CD1c-positive myeloid dendritic cell (primary cell): ENCODE measurements at regions not wholly inside any gene's neighbourhood (a gene's known extent, or its start where the extent isn't known, plus 50 kb on each side); places are given as distances from the start of the nearest gene placed in this dataset.
"Not testable (repeated sequence)": the region's sequence is repeated elsewhere in the genome, so short reads cannot be mapped to it uniquely, and the experiment has no call there.

Experiments used
- DNase-seq: peaks from one replicate; pipeline ENCODE4 v3.0.0-alpha.2; 2016; ENCODE audit errors: extremely low spot score

GRCh38 chr9:90523958-90524357, 118.7 kb downstream of the DIRAS2 start:
- DNase-seq, result no peak

GRCh38 chr9:90526386-90526785, 116.2 kb downstream of the DIRAS2 start:
- no peak for DNase-seq

GRCh38 chr9:90536094-90536493, 106.5 kb downstream of the DIRAS2 start:
- not testable (repeated sequence) for DNase-seq

GRCh38 chr9:90538566-90538965, 104.1 kb downstream of the DIRAS2 start:
- DNase-seq, result no peak

DNA sequence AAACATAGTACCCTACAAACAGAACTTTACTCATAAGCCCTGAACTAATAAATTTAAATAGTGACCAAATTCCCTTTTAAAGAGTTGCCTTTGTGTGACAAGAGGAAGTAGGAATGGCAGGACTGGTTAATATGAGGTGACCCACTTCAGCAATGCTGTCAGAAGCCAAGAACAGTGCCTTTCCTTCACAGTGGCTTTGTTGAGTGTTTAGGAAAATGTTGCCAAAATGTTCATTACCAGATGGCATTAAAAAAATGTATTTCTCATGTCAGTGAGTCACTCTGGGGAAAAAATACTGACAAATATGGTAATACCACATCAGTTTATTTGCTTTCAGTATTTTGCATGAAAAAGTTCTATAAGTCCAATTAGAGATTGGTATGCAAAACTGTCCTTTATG, 103.3 kb downstream of the DIRAS2 start:
- DNase-seq, result no peak

- DNase-seq, result no peak
Observed at GRCh38 chr9:90540734-90541133, 101.9 kb downstream of the DIRAS2 start.

DNA sequence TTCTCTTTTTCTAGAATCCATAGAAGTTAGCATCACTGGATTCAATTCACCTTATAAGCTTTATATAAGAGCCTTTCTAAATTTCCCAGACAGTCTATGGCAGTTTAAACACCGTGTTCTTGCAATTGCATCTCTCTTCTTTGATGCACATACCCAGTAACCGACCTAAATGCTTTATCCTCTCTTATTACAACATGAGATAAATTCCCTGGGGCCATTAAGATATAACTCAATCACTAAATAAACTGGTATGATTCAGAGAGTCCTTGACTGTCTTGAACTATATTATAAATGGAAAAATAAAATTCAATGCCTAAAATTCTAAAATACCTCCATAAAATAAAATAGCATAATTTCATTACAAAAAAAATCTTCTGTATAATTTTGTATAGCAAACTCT, 98.1 kb downstream of the DIRAS2 start:
- DNase-seq, result no peak

DNA sequence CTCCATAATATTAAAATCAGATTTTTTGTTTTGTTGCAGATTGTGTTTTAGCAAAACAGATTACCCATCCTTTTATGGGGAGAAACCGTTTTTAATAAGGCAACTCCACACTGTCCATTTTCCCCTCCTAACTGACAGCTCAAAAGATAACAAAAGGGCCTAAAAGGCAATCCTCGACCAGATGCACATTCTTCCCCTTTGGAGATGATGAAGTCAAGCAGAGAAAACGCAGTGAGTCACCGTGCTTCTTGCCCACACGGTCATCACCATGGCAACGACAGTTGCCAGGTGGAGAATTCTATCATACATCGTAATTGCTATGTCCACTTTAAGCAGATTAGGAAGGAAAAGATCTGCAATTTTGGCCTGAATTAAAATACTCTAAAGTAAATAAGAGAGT, 96.4 kb downstream of the DIRAS2 start:
- DNase-seq, result no peak

GRCh38 chr9:90547896-90548295, 94.7 kb downstream of the DIRAS2 start:
- DNase-seq, result no peak

DNA sequence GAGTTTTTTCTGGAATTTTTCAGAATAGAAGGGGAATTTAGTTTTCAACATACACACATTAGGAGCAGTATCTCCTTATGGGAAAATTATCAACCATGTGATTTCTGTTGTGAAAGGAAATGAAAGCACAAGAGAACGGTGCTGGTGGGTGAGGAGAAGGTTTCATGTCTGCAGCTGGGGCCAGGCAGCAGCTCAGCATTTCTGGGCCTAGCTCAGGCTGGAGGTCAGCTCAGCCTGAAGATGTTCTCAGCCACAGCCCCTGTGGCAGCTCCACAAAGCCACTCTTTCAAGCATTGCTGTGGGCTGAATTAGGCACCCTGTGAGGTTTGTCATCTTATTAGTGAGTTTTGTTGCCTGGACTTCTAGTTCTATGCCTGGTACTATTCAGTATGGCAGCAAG, 90.3 kb downstream of the DIRAS2 start:
- no peak for DNase-seq

DNA sequence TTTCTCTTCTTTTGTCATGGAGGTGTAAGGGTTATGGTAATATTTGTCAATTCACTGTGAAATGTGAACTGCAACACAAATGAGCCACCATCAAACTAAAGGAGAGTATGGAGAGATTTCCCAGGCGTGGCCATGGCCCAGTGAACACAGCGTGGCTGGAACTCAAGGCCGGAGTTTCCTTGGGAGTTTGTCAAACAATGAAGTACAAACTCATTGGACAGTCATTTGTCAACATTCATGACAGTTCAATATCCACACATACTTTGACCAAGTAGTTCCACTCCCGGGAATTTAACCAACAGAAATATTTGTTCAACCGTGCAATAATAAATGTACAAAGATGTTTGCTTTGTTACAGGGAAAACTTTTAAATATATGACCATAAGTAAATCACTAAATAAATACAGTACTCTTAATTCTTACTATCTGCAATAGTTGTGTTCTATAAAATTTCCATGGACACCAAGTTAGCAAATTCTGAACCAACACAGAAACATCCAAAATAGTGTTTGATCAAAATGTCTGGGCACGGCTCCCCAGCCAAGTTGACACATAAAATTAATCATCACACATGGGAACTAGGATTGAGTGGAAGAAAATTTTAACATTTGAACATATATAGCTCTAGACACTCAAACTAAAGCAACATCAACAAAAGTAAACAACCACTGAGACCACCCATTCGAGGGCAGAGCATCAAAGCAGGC, 87.1 kb downstream of the DIRAS2 start:
- DNase-seq, result no peak

DNA sequence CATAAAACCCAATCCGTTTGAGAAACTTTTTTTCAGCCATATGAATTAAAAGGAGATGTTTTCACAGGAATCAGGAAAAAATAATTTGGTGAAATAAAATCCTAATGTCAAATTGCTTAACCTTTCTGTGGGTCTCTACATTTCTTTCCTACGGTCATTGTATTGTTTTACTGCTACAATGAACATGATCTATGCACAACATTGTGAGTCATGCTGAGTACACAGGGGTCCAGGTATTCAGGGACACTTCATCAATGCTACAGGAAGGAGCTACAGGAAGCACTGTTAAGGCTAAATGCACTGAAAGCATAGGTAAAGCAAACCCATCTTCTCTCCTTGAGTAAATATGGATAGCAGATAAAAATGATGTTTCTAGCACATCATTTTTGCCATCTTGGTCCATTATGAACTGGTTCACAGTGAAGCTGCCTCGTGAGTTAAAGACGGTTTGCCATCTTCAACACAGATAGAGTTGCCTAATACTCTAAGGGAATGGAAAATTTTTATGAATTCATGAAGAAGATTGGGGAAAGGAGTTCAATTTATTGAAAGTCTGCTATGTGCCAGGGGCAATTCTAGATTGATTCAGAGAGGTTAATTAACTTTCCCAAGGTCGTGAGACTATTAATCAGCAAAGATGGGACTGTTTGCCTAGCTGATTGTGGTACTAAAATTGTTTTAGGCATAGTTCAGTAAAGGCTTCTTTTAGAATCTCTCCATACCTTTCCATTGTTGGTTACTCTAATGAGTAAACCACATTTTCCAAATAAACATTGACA, 85.5 kb downstream of the DIRAS2 start:
- no peak for DNase-seq

DNA sequence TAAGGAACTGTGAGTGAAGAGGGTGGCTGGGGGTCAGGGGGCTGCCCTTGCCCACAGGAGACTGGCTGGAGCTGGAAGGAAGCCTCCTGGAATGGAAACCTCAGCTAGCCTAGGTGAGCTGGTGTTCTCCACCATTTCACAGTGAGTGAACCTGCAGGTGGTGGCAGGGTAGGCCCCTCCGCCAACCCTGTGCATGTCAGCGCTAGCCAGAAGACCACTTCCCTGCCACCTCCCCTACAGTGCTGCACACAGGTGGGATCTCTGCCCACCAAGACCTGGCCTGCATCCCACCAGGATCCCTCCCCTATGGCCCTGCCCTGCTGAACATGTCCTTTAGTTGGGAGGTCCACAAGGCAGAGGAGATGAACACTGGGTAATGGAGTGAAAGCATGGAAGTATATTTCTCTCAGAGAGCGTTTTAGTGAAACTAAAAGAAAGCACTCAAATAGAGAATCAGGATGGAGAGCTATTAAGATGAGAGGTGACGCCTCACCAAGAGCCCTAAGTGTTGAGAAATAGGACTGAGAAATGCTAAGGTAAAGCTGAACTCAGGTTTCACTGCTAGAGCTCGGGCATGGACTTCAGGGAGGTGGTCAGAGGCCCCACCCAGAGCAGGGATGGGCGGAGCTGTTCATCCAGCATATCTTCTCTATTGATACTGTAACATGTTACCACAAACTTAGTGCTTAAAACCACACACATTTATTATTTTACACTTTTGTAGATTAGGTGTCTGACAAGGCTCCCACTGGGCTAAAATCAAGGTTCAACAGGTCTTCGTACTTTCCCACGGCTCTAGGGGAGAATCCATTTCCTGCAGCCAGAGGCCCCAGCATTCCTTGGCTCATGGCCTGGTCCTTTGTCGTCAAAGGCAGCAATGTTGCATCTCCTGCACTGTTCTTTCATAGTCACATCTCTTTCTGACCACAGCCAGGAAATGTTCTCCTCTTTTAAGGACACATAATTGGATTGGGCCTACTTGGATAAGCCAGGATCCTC, 83.2 kb downstream of the DIRAS2 start:
- DNase-seq, result no peak
